HK-2 (cell line): ENCODE measurements at regions not wholly inside any gene's neighbourhood (a gene's known extent, or its start where the extent isn't known, plus 50 kb on each side); places are given as distances from the start of the nearest gene placed in this dataset.
"Not testable (repeated sequence)": the region's sequence is repeated elsewhere in the genome, so short reads cannot be mapped to it uniquely, and the experiment has no call there.

ENCODE experiments used
- DNase-seq: peaks from one replicate; pipeline ENCODE4 v3.0.0-alpha.2; 2018; ENCODE audit not compliant: unreplicated experiment

DNA sequence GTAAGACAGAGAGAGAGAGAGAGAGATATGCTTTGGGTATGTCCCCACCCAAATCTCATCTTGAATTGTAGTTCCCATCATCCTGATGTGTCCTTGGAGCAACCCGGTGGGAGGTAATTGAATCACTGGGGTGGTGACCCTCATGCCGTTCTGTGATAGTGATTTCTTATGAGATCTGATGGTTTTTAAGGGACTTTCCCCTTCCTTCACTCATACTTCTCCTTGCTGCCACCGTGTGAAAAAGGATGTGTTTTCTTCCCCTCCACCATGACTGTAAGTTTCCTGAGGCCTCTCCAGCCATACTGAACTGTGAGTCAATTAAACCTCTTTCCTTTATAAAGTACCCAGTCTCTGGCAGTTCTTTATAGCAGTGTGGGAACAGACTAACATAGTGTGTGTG is 60.3 kb downstream of the EOMES start:
- no peak for DNase-seq

DNA sequence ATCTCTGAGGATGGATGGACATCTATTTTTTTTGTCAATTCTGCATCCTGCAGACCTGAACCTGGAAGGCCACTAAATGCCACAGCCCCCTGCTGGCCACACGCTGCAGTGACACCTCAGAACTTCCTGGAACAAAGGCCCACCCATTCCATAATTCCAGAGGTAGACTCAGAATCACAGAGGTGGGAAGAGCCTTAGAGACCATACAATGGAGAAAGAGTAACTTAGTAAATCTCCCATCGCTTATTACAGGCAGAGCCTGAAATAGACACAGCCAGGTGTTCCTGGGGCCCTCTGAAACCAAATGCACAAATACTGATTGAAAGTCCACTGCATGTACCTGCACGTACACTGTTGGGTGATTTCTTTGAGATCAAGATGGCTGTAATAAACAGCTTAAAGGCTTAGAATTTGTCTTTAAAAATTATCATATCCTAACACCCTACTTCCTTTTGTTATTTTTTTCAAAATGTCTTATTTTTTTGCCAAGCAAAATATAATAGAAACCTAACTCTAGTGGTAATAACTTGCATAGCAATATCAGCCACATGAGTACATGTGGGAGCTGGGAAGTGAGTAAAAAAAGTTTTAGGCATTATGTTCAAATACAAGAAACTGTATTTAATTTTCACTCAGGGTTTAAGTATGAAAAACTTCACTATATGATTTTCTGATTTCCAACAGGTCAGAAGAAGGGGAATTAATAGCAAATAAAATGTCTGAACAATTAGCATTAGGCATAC is 62.7 kb downstream of the EOMES start:
- DNase-seq: peak; percentile 25

DNA sequence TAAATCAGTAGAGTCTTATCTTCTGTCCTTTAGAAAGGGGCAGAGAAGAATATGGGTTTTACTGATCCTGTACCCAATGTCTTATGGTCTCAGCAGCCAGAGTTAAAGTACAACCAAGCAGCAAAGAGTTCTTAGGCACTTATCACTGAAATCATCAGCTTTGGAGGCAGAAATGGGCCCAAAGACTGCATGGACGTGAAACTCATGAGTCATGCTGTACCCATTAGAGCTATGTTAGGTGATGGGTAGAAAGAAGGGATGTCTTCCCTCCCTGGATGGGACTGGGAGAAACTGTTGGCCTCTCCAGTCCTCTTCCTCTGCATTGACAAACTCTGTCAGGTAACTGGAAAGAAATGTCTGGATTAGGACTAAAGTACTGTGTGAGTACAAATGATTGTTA is 63.4 kb downstream of the EOMES start:
- no peak for DNase-seq

DNA sequence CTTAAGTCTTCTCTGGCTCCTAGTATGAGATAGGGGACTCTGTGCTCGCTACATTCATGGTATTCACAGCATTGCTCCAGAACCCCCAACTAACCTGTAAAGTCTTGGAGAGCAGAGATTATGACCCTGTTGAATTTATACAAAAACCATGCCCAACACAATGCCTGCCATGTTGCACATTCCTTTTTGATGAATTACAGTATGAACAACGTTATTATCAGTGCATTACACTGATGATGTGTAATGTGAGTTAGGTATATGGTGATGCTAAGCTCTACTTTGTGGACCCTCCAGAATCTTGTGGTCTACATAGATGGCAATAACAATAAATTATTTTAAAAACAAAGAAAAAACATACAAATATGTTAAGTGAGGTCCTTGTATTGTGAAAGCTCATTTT is 64.3 kb downstream of the EOMES start:
- no peak for DNase-seq

DNA sequence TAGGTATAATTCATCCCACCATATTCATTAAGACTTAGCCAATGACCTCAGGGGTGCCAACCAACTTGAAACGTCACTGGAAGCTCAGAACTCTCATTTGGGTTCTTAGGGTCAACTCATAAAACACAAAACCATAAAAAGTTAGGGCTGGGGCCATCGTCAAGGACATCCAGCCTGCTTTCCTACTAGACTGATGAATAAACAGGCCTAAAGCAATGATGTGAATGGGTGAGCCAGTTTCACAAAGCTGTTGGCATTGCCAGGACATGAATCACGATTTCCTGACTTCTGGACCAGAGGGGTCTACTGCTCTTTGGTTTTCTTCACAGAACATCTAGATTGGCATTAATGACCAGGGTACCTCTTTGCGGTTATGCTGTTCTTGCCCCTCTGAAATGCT is 64.7 kb downstream of the EOMES start:
- DNase-seq: no peak

DNA sequence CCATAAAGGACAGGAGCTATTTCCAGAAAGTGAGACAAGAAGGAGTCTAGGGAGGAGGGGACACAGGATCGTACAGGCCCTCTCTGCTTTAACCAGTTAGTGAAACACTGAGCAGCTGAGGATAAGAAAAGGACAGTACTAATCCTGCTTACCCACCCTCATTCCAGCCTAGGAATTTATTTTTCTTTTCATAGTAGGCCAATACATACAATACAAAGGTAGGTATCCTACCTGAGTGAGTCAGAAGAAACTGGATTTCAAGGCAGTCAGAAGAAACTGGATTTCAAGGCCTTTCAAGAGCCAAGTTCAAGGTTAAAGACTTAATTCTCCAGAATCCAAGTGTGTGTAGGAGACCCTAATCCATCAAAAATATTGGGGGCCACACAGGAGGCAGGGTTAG is 65.3 kb downstream of the EOMES start:
- no peak for DNase-seq

DNA sequence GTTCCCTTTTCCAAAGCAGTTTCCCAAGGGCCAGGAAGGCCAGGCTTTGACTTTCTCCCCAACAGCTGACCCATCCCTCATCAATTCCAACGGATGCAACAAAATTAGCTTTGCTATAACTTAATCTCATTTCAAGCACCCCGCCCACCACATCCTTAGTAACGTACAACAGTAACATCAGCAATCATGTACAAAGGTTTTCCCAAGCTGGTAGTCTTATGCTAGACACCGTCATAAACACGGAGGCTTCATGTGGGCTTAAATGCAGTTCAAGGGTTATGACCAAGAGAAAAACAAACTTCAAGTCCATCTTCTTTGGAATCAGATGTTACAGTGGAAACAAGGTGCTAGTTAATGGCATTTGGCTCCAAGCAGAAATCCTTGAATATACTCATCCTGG is 66.6 kb downstream of the EOMES start:
- DNase-seq: no peak

DNA sequence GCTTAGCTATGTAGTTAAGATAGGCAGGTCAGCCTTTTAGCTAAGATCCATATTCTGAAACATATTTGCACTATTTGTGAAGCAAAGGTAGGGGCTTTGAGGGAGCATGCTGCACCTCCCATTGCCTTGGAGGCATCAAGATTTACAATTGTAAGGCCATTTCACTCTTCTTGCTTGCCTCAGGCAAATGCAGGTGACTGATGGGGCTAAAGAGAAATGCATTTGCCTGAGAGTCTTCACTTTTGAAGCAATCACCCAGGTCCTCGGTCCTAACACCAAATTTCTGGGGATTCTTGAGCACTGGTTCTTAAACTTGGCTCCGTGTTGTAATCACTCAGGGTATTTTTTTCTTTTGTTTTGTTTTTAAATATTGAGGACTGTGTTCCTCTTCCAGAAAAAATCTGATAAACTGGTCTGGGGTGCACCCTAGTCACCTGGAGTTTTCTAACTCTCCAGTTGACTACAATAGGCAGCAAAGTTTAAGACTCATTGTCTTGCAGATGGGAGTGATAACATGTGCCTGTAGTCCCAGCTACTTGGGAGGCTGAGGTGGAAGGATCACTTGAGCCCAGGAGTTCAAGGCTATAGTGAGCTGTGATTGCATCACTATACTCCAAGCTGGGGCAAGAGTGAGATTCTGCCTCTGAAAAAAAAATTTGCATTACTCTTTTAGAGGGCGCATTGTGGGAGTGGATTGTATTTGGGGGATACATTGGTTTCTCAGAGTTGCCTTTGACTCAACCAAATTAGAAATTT is 68.1 kb downstream of the EOMES start:
- no peak for DNase-seq

DNA sequence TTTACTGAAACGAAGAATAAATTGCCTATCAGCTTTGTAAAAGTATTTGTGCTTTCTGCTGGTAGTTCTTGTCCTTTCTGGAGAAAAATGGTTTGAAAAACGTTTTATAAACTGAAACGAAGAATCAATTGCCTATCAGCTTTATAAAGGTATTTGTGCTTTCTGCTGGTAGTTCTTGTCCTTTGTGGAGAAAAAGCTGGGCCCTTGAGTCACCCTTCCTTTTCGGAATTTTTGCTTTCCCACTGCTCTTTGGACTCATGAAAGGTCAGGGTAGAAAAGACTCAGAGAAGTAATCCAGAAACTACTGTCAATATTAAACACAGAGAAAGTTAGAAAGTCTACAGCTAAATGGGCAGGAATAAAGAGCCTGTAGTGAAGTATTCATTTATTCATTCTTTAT is 72.8 kb downstream of the EOMES start:
- DNase-seq: no peak

DNA sequence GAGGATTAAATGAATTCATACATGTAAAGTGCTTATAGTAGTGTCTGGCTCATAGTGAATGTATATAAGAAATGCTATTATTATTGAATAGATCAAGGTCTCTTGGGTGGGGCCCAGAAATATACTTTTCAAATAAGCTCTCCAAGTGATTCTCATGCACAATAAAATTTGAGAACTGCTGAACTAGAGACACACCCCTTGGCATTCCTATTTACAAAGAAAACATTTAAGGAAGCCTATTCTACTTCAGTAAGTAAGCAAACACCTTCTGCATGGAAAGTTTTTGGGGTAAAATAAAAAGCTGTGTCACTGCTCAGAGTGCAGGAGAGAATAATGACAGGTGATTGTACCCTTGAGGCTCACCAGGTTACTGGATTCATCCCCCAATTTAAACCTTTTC is 75.2 kb downstream of the EOMES start:
- DNase-seq: no peak

DNA sequence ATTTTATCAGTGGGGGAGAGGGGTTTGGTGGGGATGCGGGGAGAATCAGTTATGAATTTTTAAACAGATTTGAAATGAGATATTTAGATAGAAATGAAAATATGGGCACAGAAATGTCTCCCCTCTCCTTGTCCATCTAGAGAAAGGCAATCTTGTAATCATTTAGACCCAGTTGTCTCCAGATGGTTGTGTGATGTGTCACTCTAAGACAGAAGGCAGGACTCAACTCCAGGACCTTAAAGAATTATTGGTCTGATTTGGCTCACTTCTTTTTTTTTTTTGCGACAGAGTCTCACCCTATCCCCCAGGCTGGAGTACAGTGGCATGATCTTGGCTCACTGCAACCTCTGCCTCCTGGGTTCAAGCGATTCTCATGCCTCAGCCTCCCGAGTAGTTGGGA is 77.2 kb downstream of the EOMES start:
- DNase-seq: no peak

DNA sequence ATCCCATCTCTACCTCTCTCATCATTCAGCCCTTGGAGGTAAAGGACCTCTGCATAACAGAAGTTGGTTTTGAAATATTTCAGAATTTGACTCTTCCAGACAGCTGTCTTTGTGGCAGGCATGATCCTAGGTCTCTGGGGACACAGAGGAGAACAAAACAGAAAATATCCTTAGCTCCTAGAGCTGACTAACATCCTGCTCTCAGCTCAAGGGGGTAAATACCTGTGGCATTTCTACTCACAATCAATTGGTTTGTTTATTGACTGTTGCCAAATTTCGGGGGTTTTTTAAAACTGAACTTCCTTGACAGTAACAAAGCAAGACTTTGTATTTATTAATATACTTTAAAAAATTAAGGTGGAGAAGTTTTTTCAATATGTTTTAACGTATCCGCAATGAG is 78.8 kb downstream of the EOMES start:
- no peak for DNase-seq

DNA sequence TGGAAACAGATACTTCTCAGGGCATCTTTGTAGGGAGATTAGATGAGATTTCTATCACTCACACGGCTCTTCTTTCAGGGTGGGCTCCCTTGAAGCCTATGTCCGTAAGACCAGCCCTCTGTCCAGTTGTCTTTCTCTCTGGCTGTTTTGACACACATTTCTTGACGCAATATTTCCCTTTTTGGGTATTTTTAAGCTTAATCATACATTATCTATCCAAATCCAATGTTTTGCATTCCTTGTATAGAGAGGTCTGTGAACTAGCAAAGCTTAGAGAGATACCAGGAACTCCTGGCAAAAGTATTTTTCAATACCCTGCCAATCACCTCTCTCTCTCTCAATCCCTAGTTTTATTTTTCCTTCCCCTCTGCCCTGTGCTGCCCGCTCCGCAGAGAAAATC is 79.3 kb downstream of the EOMES start:
- DNase-seq: no peak

DNA sequence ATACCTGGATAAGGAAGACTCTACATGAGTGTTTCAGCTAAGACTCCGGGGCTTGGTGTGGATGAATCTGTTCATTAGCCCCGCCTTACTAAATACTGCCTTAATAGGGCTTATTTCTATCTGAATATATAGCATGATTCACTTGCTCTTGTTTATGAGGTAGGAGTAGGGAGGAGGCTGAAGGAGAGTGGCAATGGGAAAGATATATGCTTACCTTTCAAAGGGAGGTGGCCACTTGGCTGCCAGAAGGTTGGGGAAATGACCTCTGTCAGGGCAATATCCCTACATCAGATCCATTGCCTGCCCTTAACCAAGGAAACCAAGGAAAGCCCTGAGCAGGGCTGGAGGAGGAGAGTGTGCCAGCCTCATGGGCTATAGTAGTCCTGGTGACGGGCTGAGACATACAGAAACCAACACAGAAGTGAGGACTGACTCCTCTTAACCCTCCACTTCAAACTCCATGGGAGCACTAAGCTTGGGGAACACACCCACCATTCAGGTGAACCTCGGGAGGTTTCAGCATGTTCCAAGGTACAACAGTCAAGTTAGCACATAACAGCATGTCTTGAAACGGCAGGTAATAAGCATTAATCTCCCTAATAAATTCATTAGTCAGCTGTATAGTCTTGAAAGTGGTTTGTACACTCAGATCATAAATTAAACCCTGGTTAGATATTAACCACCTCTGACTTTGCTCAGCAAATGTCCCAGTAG is 80.1 kb downstream of the EOMES start:
- DNase-seq: no peak

DNA sequence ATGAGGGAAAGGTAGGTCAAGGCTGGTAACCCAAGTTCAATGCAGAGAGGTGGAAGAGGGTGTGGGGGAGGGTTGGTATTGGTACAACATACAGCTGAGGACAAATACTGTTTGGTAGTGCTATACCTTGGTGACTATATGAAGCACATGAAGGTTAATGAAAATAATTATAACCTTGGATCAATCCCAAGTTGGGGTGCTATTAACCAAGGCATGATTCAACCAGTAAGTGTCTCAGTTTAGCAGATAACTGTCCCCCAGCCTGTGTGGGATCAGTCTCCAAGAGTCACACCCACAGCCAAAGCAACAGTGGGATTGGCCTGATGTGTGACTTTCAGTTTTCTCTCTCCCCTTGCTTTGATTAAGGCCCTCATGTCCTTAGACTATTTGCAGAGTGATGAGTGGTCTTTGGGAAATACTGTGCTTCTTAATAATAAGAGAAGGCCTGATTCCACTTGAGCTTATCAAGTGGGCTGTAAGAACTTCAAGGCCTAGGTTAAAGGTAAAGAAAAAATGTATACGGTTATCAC is 80.8 kb downstream of the EOMES start:
- no peak for DNase-seq

DNA sequence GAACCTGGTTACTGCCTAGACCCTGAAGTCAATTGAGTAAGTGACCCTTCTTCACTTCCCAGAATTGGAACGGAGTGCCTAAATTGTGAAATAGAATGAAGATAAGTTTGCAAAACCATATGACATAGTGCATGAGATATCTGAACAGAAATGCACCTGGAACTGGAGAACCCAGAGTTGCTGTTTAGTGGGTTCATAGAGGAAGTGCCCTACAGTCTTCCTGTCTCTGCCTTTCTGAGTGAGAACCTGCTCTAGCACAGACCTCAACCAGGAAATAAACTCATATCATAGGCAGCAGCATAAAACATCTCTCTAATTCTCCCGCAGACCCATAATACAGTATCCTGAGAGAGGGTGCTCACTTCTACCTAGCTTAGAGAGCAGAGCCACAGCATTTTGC is 82.9 kb downstream of the EOMES start:
- no peak for DNase-seq

DNA sequence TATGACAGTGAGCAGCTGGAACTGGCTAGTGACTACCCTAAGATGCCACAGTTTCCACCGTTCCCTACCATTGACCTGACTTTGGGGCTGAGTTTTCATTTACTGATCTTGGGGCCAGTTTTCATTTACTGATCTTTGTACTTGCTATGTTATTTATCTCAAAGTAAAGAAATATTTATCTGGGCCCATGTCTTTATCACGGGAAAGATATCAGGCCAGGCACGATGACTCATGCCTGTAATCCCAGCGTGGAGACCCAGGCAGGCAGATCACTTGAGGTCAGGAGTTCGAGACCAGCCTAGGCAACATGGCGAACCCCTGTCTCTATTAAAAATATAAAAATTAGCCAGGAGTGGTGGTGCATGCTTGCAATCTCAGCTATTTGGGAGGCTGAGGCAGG is 83.5 kb downstream of the EOMES start:
- no peak for DNase-seq

DNA sequence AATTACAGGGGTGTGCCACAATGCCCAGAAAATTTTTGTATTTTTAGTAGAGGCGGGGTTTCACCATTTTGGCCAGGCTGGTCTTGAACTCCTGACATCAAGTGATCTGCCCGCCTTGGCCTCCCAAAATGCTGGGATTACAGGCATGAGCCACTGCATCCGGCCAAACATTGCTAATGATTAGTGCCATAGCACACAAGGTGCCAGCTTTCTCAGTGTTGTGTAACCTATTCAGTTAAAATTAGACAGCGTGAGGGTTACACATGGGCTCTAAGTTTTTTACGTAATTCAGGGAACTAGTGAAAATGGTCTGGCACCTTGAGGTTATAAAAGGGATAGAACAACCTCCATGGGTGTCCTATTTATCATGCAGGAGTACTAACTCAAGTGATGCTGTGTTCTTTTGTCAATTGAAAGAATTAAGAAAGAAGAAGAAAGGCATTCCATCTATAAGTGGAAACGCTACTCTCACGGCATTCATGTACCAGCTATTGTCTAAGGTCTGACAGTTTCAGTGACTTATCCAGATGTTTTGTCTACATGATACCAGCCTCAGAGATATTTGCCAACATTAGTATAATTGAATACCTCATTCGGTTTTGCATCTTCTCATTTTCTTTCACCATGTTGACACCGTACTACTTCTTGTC is 84.7 kb downstream of the EOMES start:
- no peak for DNase-seq

DNA sequence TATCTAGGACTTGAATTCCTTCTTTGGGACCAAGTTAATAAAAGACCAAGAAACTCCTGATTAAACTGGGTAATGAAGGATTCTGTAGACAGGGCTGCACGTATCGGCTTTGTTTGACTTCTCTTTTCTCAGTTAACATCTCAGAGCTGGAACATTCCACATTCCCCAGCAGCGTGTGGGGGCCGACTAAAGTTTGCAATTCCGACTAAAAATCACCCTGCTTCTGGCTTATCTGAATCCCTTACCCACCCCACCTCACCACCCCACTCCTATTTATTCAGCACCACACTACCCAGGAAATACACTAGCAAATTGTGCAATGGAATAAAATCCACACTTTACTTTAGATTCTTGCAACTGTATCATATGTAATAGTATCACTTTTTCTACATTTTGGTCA is 87.1 kb downstream of the EOMES start:
- not testable (repeated sequence) for DNase-seq

DNA sequence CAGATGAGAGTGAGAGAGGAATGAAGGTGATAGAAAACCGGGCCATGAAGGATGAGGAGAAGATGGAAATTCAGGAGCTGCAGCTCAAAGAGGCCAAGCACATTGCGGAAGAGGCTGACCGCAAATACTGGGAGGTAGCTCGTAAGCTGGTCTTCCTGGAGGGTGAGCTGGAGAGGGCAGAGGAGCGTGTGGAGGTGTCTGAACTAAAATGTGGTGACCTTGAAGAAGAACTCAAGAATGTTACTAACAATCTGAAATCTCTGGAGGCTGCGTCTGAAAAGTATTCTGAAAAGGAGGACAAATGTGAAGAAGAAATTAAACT is 88.9 kb downstream of the EOMES start:
- no peak for DNase-seq

DNA sequence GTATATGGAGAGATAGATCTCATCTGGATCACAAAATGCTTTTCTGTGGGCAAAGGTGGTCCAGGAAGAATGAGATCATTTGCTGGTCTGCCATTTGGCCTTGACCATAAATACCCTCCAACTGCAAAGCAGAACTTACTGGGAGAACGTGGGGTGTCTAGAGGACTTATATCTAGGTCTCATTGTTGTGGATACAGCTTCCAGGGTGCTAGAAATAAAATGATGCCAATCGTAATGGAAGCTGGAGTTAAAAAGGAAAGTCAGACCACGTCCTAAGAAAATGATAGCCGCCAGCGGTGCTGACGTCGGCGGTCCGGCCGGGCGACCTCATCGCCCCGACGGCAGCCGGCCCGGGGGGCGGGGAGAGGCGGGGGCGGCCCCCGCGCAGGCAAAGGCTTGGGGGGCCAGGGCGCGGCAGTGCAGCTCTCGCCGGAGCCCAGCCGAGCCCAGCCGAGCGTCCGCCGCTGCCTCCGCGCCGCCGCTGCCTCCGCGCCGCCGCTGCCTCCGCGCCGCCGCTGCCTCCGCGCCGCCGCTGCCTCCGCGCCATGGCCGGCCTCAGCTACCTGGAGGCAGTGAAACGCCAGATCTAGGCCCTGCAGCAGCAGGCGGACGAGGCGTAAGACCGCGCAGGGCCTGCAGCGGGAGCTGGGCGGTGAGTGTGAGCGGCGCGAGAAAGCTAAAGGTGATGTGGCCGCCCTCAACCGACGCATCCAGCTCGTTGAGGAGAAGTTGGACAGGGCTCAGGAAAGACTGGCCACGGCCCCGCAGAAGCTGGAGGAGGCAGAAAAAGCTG is 89.5 kb downstream of the EOMES start:
- DNase-seq: peak; percentile 61

DNA sequence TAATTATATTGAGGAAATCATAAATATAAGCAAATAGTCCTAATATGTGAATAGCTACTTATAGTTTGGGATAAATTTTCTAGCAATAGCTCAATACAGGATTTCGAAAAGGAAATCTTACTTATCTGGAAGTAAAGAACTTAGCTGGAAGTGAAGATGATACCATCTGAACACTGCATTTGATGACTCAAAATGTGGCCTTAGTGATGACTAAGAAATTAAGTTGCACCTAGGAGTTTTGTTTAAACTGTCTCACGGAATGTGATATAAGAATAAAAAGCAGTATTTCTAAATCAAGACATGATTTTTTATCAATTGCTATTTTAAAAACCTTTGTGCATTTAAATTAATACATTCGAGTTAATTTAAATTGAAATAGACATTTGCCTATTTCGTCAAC is 91.2 kb downstream of the EOMES start:
- DNase-seq: no peak
